ENCODE measurements at regions not wholly inside any gene's neighbourhood (a gene's known extent, or its start where the extent isn't known, plus 50 kb on each side); places are given as distances from the start of the nearest gene placed in this dataset.
A peak's percentile ranks its signal among the peaks of the same experiment; 100 is the strongest.

DNA sequence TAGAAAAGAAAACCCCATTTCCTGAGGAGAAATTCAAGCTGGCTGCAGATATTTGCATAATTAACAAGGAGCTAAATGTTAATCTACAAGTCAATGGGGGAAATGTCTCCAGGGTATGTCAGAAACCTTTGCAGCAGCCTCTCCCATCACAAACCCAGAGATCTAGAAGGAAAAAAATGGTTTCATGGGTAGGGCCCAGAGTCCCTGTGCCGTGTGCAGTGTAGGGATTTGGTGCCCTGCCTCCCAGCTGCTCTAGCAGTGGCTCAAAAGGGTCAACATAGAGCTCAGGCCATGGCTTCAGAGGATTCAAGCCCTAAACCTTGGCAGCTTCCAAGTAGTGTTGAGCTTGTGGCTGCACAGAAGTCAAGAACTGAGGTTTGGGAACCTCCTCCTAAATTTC is 290.2 kb upstream of the TMEFF2 start:
- TF ChIP-seq, protein P1, sequence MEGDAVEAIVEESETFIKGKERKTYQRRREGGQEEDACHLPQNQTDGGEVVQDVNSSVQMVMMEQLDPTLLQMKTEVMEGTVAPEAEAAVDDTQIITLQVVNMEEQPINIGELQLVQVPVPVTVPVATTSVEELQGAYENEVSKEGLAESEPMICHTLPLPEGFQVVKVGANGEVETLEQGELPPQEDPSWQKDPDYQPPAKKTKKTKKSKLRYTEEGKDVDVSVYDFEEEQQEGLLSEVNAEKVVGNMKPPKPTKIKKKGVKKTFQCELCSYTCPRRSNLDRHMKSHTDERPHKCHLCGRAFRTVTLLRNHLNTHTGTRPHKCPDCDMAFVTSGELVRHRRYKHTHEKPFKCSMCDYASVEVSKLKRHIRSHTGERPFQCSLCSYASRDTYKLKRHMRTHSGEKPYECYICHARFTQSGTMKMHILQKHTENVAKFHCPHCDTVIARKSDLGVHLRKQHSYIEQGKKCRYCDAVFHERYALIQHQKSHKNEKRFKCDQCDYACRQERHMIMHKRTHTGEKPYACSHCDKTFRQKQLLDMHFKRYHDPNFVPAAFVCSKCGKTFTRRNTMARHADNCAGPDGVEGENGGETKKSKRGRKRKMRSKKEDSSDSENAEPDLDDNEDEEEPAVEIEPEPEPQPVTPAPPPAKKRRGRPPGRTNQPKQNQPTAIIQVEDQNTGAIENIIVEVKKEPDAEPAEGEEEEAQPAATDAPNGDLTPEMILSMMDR (IDR thresholded peaks at IDR 0.05): no peak
- no peak for TF ChIP-seq ZFX (IDR thresholded peaks at IDR 0.05; ENCODE audit: borderline replicate concordance)

DNA sequence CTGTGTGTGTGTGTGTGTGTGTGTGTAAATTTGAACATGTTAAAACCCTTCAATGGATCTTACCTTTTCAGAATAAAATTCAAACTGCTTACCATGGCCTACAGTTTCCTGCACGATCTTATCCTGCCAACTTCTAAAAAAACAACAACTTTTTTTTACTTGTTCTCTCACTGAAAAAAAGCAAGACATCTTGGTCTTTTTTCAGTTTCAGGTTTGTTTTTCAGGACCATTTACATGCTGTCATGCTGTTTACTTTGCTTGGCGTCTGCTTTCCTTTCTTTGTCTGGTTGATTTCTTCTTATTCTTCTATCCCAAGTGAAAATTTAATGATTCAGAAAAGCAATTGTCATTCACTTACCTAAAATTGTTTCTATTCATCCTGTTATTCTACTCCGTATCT is 286.3 kb upstream of the TMEFF2 start:
- H3K27ac ChIP-seq: no peak overlapping the region
- TF ChIP-seq, protein P1 (IDR thresholded peaks at IDR 0.05): no peak

More for the DNA sequence above, 290.2 kb upstream of the TMEFF2 start:
- no peak overlapping the region for H3K27ac ChIP-seq

DNA sequence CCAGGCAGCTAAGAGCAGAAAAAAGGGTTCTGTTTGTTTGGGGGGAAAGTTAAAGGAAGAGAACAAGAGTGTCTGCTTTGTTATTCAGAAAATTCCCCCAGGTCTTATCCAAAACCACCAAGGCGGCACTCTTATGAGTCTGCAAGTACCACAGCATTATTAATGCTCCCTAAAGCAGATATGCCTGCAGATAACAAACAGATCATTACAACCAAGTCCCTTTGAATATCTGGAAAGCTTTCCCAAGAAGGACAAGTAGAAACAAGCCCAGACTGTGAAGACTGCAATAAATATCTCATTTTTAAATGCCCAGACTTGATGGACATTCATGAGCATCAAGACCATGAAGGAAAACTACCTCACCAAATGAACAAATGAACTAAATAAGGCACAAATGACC is 278.6 kb upstream of the TMEFF2 start:
- no peak for TF ChIP-seq ZFX (IDR thresholded peaks at IDR 0.05; ENCODE audit: borderline replicate concordance)
- TF ChIP-seq, protein P1 (IDR thresholded peaks at IDR 0.05): no peak
- H3K27ac ChIP-seq: no peak overlapping the region

DNA sequence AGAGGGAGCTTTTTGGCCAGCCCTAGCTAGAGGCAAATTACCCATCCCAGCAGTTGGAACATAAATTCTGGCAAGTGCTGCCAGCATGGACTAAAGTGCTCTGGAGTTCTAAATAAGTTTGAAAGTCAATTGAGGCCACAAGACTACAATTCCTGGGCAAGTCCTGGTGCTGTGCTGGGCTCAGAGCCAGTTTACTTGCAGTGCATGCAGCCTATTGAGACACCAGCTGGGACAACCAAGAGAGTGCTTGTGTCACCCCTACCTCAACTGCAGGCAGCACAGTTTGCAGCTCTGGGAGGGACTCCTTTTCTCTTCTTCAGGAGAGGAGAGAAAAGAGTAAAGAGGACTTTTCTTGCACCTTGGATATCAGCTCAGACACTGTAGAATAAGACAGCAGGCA is 277.2 kb upstream of the TMEFF2 start:
- no peak for TF ChIP-seq ZFX (IDR thresholded peaks at IDR 0.05; ENCODE audit: borderline replicate concordance)
- TF ChIP-seq, protein P1 (IDR thresholded peaks at IDR 0.05): no peak
- H3K27ac ChIP-seq: no peak overlapping the region

DNA sequence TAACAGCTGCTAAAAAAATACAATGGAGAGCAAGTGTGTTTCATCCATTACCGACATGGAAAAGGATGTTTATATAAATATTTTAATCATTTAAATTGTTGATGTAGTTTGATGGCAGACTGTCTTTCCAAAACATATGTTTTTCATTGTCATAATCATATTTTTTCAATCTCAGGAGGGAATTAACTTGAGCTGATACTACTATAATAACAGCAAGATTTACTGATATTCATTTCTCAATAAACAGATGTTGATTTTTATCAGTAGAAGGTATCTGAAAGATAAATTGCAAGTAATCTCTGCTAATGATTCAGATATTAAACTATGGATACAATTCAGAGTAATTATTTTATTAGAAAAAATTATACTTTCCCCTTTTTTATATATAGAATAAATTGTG is 274.9 kb upstream of the TMEFF2 start:
- H3K27ac ChIP-seq: peak overlapping the region; percentile 93
- TF ChIP-seq, protein P1 (IDR thresholded peaks at IDR 0.05): no peak
- TF ChIP-seq ZFX (IDR thresholded peaks at IDR 0.05; ENCODE audit: borderline replicate concordance): no peak

DNA sequence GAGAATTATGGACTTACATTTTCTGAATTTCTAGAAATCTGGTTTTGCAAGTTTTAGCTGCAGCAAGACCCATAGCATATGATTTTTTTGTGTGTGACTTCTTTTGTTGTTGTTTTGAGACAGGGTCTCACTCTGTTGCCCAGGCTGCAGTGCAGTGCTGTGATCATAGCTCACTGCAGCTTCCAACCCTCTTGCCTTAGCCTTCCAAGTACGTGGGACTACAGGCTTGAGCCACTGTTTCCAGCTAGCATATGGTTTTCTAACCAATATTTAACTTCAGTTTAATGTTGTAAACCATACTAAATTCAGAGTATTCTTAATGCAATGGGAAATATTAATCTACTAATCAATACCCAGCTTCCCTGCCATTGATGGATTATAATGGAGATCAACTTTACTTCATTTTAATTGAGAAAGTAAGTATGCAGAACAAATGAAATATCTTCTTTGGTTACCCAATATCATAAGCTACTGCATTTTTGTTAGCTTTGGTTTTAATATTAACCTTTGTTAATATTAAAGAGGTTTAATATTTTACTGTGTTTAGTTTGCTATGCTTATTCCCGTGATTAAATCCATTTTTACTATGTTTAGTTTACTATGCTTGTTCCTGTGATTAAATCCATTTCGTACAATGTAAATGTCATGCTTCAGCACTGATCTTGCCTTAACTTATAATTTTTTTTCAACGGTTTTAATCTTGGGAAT is 273.4 kb upstream of the TMEFF2 start:
- peak overlapping the region; percentile 93 for H3K27ac ChIP-seq
- TF ChIP-seq, protein P1 (IDR thresholded peaks at IDR 0.05): no peak

DNA sequence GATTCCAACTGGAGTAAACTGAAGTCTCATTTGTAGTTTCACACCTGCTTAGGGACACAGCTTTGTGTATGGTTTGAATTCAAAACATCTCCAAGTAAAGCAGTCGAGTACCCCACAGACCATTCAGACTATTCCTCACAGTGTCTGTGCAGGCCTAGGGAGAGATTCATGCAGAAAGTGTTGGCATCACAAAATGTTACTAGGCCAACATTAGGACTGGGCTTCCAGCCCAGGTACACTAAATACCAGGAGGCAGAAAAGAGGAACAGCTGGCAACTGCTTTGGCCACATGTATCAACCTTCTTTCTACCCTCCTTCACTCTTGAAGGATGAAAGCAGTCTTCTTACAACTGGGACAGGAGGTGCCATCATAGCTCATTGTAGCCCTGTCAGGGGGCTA is 270.4 kb upstream of the TMEFF2 start:
- H3K27ac ChIP-seq: peak overlapping the region; percentile 93
- TF ChIP-seq ZFX (IDR thresholded peaks at IDR 0.05; ENCODE audit: borderline replicate concordance): no peak
- TF ChIP-seq, protein P1 (IDR thresholded peaks at IDR 0.05): no peak

All from 22Rv1 (cell line).